C4-2B (cell line): ENCODE measurements at regions not wholly inside any gene's neighbourhood (a gene's known extent, or its start where the extent isn't known, plus 50 kb on each side); places are given as distances from the start of the nearest gene placed in this dataset.

ENCODE experiments used
- CTCF ChIP-seq: fragments of 450-650 bp; conservative IDR thresholded peaks from 2 replicates; pipeline ENCODE4 v1.5.1; 2017; ENCODE audit warnings: mild to moderate bottlenecking
- ZFX ChIP-seq: fragments of 450-650 bp; IDR thresholded peaks from 2 replicates; pipeline ENCODE4 v1.6.1; 2017

GRCh38 chr3:137191133-137191923, 233.5 kb downstream of the IL20RB start:
- no peak for TF ChIP-seq CTCF
- TF ChIP-seq ZFX = no peak
